H1 (cell line): ENCODE measurements at regions not wholly inside any gene's neighbourhood (a gene's known extent, or its start where the extent isn't known, plus 50 kb on each side); places are given as distances from the start of the nearest gene placed in this dataset.

Experiments used
- CTCF ChIA-PET: fragments of 300-600 bp; sonication (Branson Sonifier 250); formaldehyde crosslinking; loops from one replicate; lab custom pipeline; 2021; ENCODE audit not compliant: partially characterized antibody; lab: Charles Lee
- POLR2A ChIA-PET: fragments of 300-600 bp; sonication (Branson Sonifier 250); formaldehyde crosslinking; loops from one replicate; lab custom pipeline; 2021; ENCODE audit warnings: inconsistent platforms; ENCODE audit not compliant: partially characterized antibody; lab: Charles Lee
- DNase-seq, 2 experiments: peaks; one replicate each; pipeline versions ENCODE4 v3.0.0 to v3.0.0-alpha.2; 2010 to 2022; ENCODE audit warnings: low spot score in 2 of 2, low read depth in 1 of 2, mixed read lengths in 1 of 2
- FAIRE-seq: peaks from 2 replicates; lab custom pipeline; 2011; peaks lifted over from hg19 to GRCh38; lab: Jason Lieb, UNC
- H2AFZ ChIP-seq: 2 replicates; pipeline ENCODE4 v1.8.1; 2012; ENCODE audit warnings: low read length, inconsistent platforms
- H2AK5ac ChIP-seq: 2 replicates; pipeline ENCODE4 v1.6.1; 2013; ENCODE audit warnings: low read depth, low read length
- H2BK120ac ChIP-seq: replicated peaks from 2 replicates; pipeline ENCODE3; 2013; ENCODE audit warnings: low read depth, low read length, inconsistent platforms
- H2BK12ac ChIP-seq: 2 replicates; pipeline ENCODE4 v1.6.1; 2013; ENCODE audit warnings: low read depth, low read length
- H2BK15ac ChIP-seq: 2 replicates; pipeline ENCODE4 v1.6.1; 2013; ENCODE audit warnings: low read length
- H2BK20ac ChIP-seq: 2 replicates; pipeline ENCODE4 v1.6.1; 2013; ENCODE audit warnings: low read length
- H2BK5ac ChIP-seq: 2 replicates; pipeline ENCODE4 v1.6.1; 2013; ENCODE audit warnings: low read depth, low read length
- H3K14ac ChIP-seq: 2 replicates; pipeline ENCODE4 v1.6.1; 2013; ENCODE audit warnings: inconsistent platforms; ENCODE audit not compliant: insufficient read length
- H3K18ac ChIP-seq: 2 replicates; pipeline ENCODE4 v1.6.1; 2013; ENCODE audit warnings: low read length; ENCODE audit errors: extremely low read depth
- H3K23ac ChIP-seq: 2 replicates; pipeline ENCODE4 v1.6.1; 2013; ENCODE audit warnings: inconsistent platforms; ENCODE audit not compliant: insufficient read length
- H3K23me2 ChIP-seq: 2 replicates; pipeline ENCODE4 v1.6.1; 2013; ENCODE audit warnings: low read depth, low read length
- H3K27ac ChIP-seq: 2 replicates; pipeline ENCODE4 v1.6.1; 2011; ENCODE audit warnings: low read depth, low read length, inconsistent platforms
- H3K27me3 ChIP-seq, 4 experiments: replicated peaks in 1 of 4; 1 replicate in 1 of 4; 2 replicates in 3 of 4; pipeline versions ENCODE4 v1.6.1 to v1.8.1; 2011 to 2013; ENCODE audit warnings: low read length in 3 of 4, mild to moderate bottlenecking in 3 of 4, inconsistent platforms in 2 of 4, mixed read lengths in 2 of 4, moderate library complexity in 1 of 4; ENCODE audit not compliant: control insufficient read depth in 3 of 4, insufficient read depth in 3 of 4; ENCODE audit errors: extremely low read depth in 1 of 4
- H3K36me3 ChIP-seq, 4 experiments: 2 replicates each; pipeline versions ENCODE4 v1.6.1 to v1.8.1; 2011 to 2013; ENCODE audit warnings: mild to moderate bottlenecking in 4 of 4, low read length in 3 of 4, moderate library complexity in 2 of 4, control low read depth in 1 of 4, inconsistent platforms in 1 of 4; ENCODE audit not compliant: insufficient read depth in 4 of 4, control insufficient read depth in 2 of 4
- H3K4ac ChIP-seq: replicated peaks from 2 replicates; pipeline ENCODE3; 2013; ENCODE audit warnings: low read length, low read depth, mixed read lengths, inconsistent platforms; ENCODE audit not compliant: insufficient read length
- H3K4me1 ChIP-seq, 4 experiments: replicated peaks in 1 of 4; 1 replicate in 1 of 4; 2 replicates in 3 of 4; pipeline versions ENCODE4 v1.6.1 to v1.8.1; 2011 to 2013; ENCODE audit warnings: low read length in 3 of 4, inconsistent platforms in 2 of 4, mixed read lengths in 1 of 4; ENCODE audit not compliant: insufficient read depth in 4 of 4, control insufficient read depth in 3 of 4
- H3K4me2 ChIP-seq, 2 experiments: 2 replicates each; pipeline versions ENCODE4 v1.6.1 to v1.8.1; 2011 to 2013; ENCODE audit warnings: low read depth in 2 of 2, low read length in 2 of 2, control low read depth in 1 of 2, inconsistent platforms in 1 of 2, mild to moderate bottlenecking in 1 of 2; ENCODE audit not compliant: insufficient read depth in 1 of 2
- H3K4me3 ChIP-seq, 4 experiments: fragments of 200-600, 300-600 bp in 1 of 4; sonication (generic), shearing (Covaris generic), sonication (Bioruptor Twin) in 1 of 4; 2 replicates each; pipeline versions ENCODE4 v1.5.1 to v1.8.1; 2011 to 2016; ENCODE audit warnings: low read length in 4 of 4, low read depth in 3 of 4, control low read depth in 2 of 4, inconsistent platforms in 2 of 4, mild to moderate bottlenecking in 2 of 4, mixed read lengths in 1 of 4, moderate library complexity in 1 of 4; ENCODE audit not compliant: insufficient read depth in 2 of 4; ENCODE audit errors: extremely low read depth in 1 of 4
- H3K56ac ChIP-seq: replicated peaks from 2 replicates; pipeline ENCODE3; 2013; ENCODE audit warnings: low read depth, mild to moderate bottlenecking, mixed read lengths, low read length, inconsistent platforms; ENCODE audit not compliant: insufficient read length
- H3K79me1 ChIP-seq: 2 replicates; pipeline ENCODE4 v1.6.1; 2013; ENCODE audit warnings: low read depth, low read length, control low read depth
- H3K79me2 ChIP-seq, 2 experiments: 2 replicates each; pipeline versions ENCODE4 v1.6.1 to v1.8.1; 2012 to 2013; ENCODE audit warnings: low read length in 2 of 2, mild to moderate bottlenecking in 2 of 2, inconsistent platforms in 1 of 2; ENCODE audit not compliant: insufficient read depth in 2 of 2, control insufficient read depth in 1 of 2
- H3K9ac ChIP-seq, 4 experiments: replicated peaks in 1 of 4; 1 replicate in 1 of 4; 2 replicates in 3 of 4; pipeline versions ENCODE4 v1.6.1 to v1.8.1; 2011 to 2013; ENCODE audit warnings: low read depth in 3 of 4, low read length in 3 of 4, control low read depth in 2 of 4, mild to moderate bottlenecking in 2 of 4, moderate library complexity in 2 of 4, inconsistent platforms in 1 of 4; ENCODE audit errors: extremely low read depth in 1 of 4
- H3K9me3 ChIP-seq, 2 experiments: 2 replicates each; pipeline versions ENCODE4 v1.6.1 to v1.8.1; 2012 to 2013; ENCODE audit warnings: mild to moderate bottlenecking in 2 of 2, moderate library complexity in 2 of 2, control low read depth in 1 of 2, inconsistent platforms in 1 of 2, low read depth in 1 of 2, low read length in 1 of 2, mixed read lengths in 1 of 2; ENCODE audit not compliant: insufficient read depth in 2 of 2
- H4K20me1 ChIP-seq, 2 experiments: replicated peaks in 1 of 2; 2 replicates each; pipeline versions ENCODE3 to v1.8.1; 2011 to 2013; ENCODE audit warnings: inconsistent platforms in 2 of 2, low read length in 2 of 2, mild to moderate bottlenecking in 1 of 2; ENCODE audit not compliant: insufficient read depth in 2 of 2, control insufficient read depth in 1 of 2
- H4K5ac ChIP-seq: 2 replicates; pipeline ENCODE4 v1.6.1; 2013; ENCODE audit warnings: low read length, low read depth, mixed read lengths, inconsistent platforms; ENCODE audit not compliant: insufficient read length
- H4K8ac ChIP-seq: 2 replicates; pipeline ENCODE4 v1.8.0; 2013; ENCODE audit warnings: mild to moderate bottlenecking, moderate library complexity, low read length, inconsistent platforms; ENCODE audit not compliant: insufficient read depth; ENCODE audit errors: extremely low read depth
- H4K91ac ChIP-seq: replicated peaks from 2 replicates; pipeline ENCODE3; 2013; ENCODE audit warnings: low read length, mixed read lengths, inconsistent platforms; ENCODE audit not compliant: insufficient read length
- POLR2AphosphoS5 ChIP-seq: IDR thresholded peaks from 2 replicates; pipeline ENCODE4 v1.6.1; 2011; ENCODE audit warnings: low read depth, low read length
- POU5F1 ChIP-seq: IDR thresholded peaks from 2 replicates; pipeline ENCODE4 v1.6.1; 2011; ENCODE audit warnings: low read depth, mild to moderate bottlenecking, low read length, moderate library complexity
- RNF2 ChIP-seq: fragments of 200-900, 300-1000 bp; sonication (generic); IDR thresholded peaks from 2 replicates; pipeline ENCODE4 v1.7.1; 2016; ENCODE audit warnings: borderline replicate concordance, low read depth, mild to moderate bottlenecking, antibody characterized with exemption, low read length; ENCODE audit not compliant: poor library complexity, severe bottlenecking; ENCODE audit errors: missing control alignments
- SAP30 ChIP-seq: fragments of 300-600 bp; sonication (generic); IDR thresholded peaks from 2 replicates; pipeline ENCODE4 v1.7.1; 2012; ENCODE audit warnings: low read length, moderate library complexity, mild to moderate bottlenecking, inconsistent platforms; ENCODE audit not compliant: insufficient read depth, insufficient replicate concordance
- TAF1 ChIP-seq: IDR thresholded peaks from 2 replicates; pipeline ENCODE4 v1.6.1; 2011; ENCODE audit warnings: mild to moderate bottlenecking, low read depth, low read length
- TBP ChIP-seq: IDR thresholded peaks from 2 replicates; pipeline ENCODE4 v1.6.1; 2011; ENCODE audit warnings: low read depth, low read length, improper control_type of control experiment
- WGBS, 2 experiments: shearing (Covaris generic) in 1 of 2; methylation state at CpG; one replicate each; pipeline versions ENCODE4 v1.1.6 to v1.1.7; 2013 to 2015; ENCODE audit warnings: low lambda C conversion rate in 2 of 2, mixed read lengths in 2 of 2, inconsistent platforms in 1 of 2, low coverage in 1 of 2, missing lambda C conversion rate in 1 of 2; ENCODE audit not compliant: insufficient replicate concordance in 2 of 2, insufficient coverage in 1 of 2, insufficient read length in 1 of 2; ENCODE audit errors: extremely low coverage in 1 of 2, missing lambda C conversion rate in 1 of 2; 5-methylcytosine and 5-hydroxymethylcytosine counted together
- TF ChIP-seq, protein P1 (sequence below), 3 experiments: IDR thresholded peaks; 1 replicate in 2 of 3; 2 replicates in 1 of 3; pipeline versions ENCODE4 v1.5.1 to v1.6.1; 2011; ENCODE audit warnings: low read length in 3 of 3, mild to moderate bottlenecking in 3 of 3, inconsistent platforms in 2 of 3, low read depth in 1 of 3, moderate library complexity in 1 of 3; ENCODE audit not compliant: insufficient read depth in 1 of 3; ENCODE audit errors: control extremely low read depth in 1 of 3

DNA sequence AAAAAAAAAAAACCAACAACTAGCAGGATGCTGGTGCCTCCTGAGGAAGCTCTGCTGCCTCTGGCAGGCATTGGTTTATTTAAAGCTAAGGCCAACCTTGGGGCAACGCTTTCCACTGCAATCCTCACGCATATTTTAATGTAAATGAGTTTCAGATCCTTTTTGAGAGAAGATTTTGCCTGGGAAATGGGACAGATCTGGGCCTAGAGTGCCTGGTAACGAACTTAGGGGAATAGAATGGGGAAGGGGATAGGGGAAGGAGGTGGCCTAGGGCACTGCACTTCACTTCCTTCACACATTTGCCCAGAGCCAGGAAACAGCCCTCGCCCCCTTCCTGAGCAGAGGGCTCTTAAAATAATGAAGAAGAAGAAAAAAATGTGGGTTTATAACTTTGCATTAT, 132.7 kb upstream of the TMEM170B start:
- ChIA-PET POLR2A (interaction anchor here (1.5 kb wide), 1 partner anchor 12 kb away, joined by 3 read pairs; no protein-coding TSS in a partner anchor), CTCF (interaction anchor here (0.9 to 2.3 kb wide), 3 partner anchors 92 to 233 kb away, joined by 3 to 9 read pairs (median 3); no protein-coding TSS in a partner anchor)
- Histone ChIP-seq H2AFZ (no peak overlapping the region), H3K79me2 (no peaks in the 10 kb centered on the region), H3K79me1 (no peaks in the 10 kb centered on the region), H3K27ac (no peak overlapping the region), H3K18ac (no peak overlapping the region), H4K20me1 (no peaks in the 10 kb centered on the region), H3K4me2 (no peak overlapping the region), H4K91ac (no peak overlapping the region), H4K5ac (no peak overlapping the region), H3K9ac (no peak overlapping the region), H2BK15ac (no peak overlapping the region), H3K23ac (no peak overlapping the region), H2BK5ac (no peak overlapping the region), H3K4me1 (peaks cover 0 to 2% (median 0%) of the 10 kb centered on the region in 4 experiments; a peak in 2 of 7 replicates), H3K4ac (no peak overlapping the region), H3K9me3 (peaks cover 0 to 5% of the 10 kb centered on the region in 2 experiments; a peak in 1 of 4 replicates), H3K56ac (no peak overlapping the region), H2BK20ac (no peak overlapping the region), H2AK5ac (no peak overlapping the region), H3K23me2 (no peaks in the 10 kb centered on the region), H3K14ac (no peak overlapping the region), H2BK12ac (no peak overlapping the region), H3K4me3 (no peak overlapping the region), H2BK120ac (no peak overlapping the region), H3K36me3 (no peaks in the 10 kb centered on the region), H3K27me3 (no peaks in the 10 kb centered on the region), H4K8ac (no peak overlapping the region)
- DNase-seq (no peak), FAIRE-seq (no peak)
- no peak for TF ChIP-seq POU5F1
- no peak for TF ChIP-seq TAF1
- no peak for TF ChIP-seq RNF2
- TF ChIP-seq, protein P1, sequence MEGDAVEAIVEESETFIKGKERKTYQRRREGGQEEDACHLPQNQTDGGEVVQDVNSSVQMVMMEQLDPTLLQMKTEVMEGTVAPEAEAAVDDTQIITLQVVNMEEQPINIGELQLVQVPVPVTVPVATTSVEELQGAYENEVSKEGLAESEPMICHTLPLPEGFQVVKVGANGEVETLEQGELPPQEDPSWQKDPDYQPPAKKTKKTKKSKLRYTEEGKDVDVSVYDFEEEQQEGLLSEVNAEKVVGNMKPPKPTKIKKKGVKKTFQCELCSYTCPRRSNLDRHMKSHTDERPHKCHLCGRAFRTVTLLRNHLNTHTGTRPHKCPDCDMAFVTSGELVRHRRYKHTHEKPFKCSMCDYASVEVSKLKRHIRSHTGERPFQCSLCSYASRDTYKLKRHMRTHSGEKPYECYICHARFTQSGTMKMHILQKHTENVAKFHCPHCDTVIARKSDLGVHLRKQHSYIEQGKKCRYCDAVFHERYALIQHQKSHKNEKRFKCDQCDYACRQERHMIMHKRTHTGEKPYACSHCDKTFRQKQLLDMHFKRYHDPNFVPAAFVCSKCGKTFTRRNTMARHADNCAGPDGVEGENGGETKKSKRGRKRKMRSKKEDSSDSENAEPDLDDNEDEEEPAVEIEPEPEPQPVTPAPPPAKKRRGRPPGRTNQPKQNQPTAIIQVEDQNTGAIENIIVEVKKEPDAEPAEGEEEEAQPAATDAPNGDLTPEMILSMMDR (IDR thresholded peaks at IDR 0.05; ENCODE audit: control extremely low read depth in 1 of 3, insufficient read depth in 1 of 3, low read depth in 1 of 3, low read length in 3 of 3) = no peak
- TF ChIP-seq POLR2AphosphoS5 = no peak
- no peak for TF ChIP-seq TBP
- TF ChIP-seq SAP30 = no peak
- WGBS, 2 experiments = 53% methylated on average over 4 of the region's 4 CpGs; no CpG with 5 or more reads in 1 of the 2 experiments
